PFSK-1 (cell line): ENCODE measurements at regions not wholly inside any gene's neighbourhood (a gene's known extent, or its start where the extent isn't known, plus 50 kb on each side); places are given as distances from the start of the nearest gene placed in this dataset.

ENCODE experiments used
- FOXP2 ChIP-seq: optimal IDR thresholded peaks from 2 replicates; pipeline ENCODE3; 2011; ENCODE audit warnings: borderline replicate concordance, control low read depth, inconsistent platforms; ENCODE audit not compliant: insufficient read depth; ENCODE audit errors: extremely low read length, extremely low read depth
- POLR2AphosphoS5 ChIP-seq: IDR thresholded peaks from 2 replicates; pipeline ENCODE4 v1.6.1; 2012; ENCODE audit warnings: low read depth, mild to moderate bottlenecking, control low read depth, low read length, moderate library complexity
- REST ChIP-seq, 2 experiments: IDR thresholded peaks; 2 replicates each; pipeline versions ENCODE4 v1.6.1 to v1.8.0; 2011 to 2012; ENCODE audit warnings: low read depth in 2 of 2, low read length in 2 of 2, control low read depth in 1 of 2, inconsistent platforms in 1 of 2, mild to moderate bottlenecking in 1 of 2, moderate library complexity in 1 of 2; ENCODE audit not compliant: insufficient read depth in 1 of 2
- SIN3A ChIP-seq: IDR thresholded peaks from 2 replicates; pipeline ENCODE4 v1.6.1; 2012; ENCODE audit warnings: mild to moderate bottlenecking, low read length, moderate library complexity, borderline replicate concordance; ENCODE audit not compliant: insufficient read depth
- TAF1 ChIP-seq: IDR thresholded peaks from 2 replicates; pipeline ENCODE4 v1.6.1; 2012; ENCODE audit warnings: low read length, control low read depth, borderline replicate concordance; ENCODE audit not compliant: insufficient read depth

GRCh38 chr6:115310156-115310555 lies 750.5 kb downstream of the FRK start:
- TF ChIP-seq REST (IDR thresholded peaks at IDR 0.05; ENCODE audit: insufficient read depth in 1 of 2, low read depth in 2 of 2, low read length in 2 of 2) = no peak
- TF ChIP-seq POLR2AphosphoS5 = no peak
- no peak for TF ChIP-seq FOXP2
- no peak for TF ChIP-seq SIN3A
- no peak for TF ChIP-seq TAF1

- TF ChIP-seq TAF1 (no peak), POLR2AphosphoS5 (no peak), REST (IDR thresholded peaks at IDR 0.05; ENCODE audit: insufficient read depth in 1 of 2, low read depth in 2 of 2, low read length in 2 of 2) (no peak), SIN3A (no peak), FOXP2 (no peak)
These were observed 758.0 kb downstream of the FRK start for GRCh38 chr6:115302731-115303130.

- no peak for TF ChIP-seq REST (IDR thresholded peaks at IDR 0.05; ENCODE audit: insufficient read depth in 1 of 2, low read depth in 2 of 2, low read length in 2 of 2)
- no peak for TF ChIP-seq POLR2AphosphoS5
- TF ChIP-seq TAF1 = no peak
- no peak for TF ChIP-seq SIN3A
- no peak for TF ChIP-seq FOXP2
These were observed 773.2 kb downstream of the FRK start for GRCh38 chr6:115287467-115287866.

- TF ChIP-seq SIN3A = no peak
These were observed 783.7 kb downstream of the FRK start for GRCh38 chr6:115276881-115277565.

GRCh38 chr6:115272311-115272710 lies 788.4 kb downstream of the FRK start:
- TF ChIP-seq SIN3A = no peak
- no peak for TF ChIP-seq TAF1
- no peak for TF ChIP-seq REST (IDR thresholded peaks at IDR 0.05; ENCODE audit: insufficient read depth in 1 of 2, low read depth in 2 of 2, low read length in 2 of 2)
- TF ChIP-seq FOXP2 = no peak
- TF ChIP-seq POLR2AphosphoS5 = no peak
